Lower leg skin (tissue), 4 donors: ENCODE measurements at regions not wholly inside any gene's neighbourhood (a gene's known extent, or its start where the extent isn't known, plus 50 kb on each side); places are given as distances from the start of the nearest gene placed in this dataset.

Source experiments
- DNase-seq, 2 donors: peaks; one replicate each; pipeline ENCODE4 v3.0.0-alpha.2; 2019; ENCODE audit warnings: low spot score in 2 of 2
- H3K4me3 ChIP-seq: fragments of 200-600 bp; sonication (generic); 2 replicates; pipeline ENCODE4 v1.5.1; 2017; ENCODE audit warnings: mild to moderate bottlenecking, low read depth; ENCODE audit not compliant: poor library complexity, severe bottlenecking
- POLR2A ChIP-seq, 2 donors: fragments of 450-650 bp; IDR thresholded peaks; one replicate each; pipeline ENCODE4 v1.6.1; 2016 to 2017; ENCODE audit warnings: antibody characterized with exemption in 2 of 2, mild to moderate bottlenecking in 1 of 2, moderate library complexity in 1 of 2
- WGBS, 2 donors: methylation state at CpG; one replicate each; pipeline ENCODE4 v1.1.5; 2018; 5-methylcytosine and 5-hydroxymethylcytosine counted together
- intact Hi-C: fragments of 100-400 bp; cut with DNase I; formaldehyde crosslinking; loops from one replicate; pipeline ENCODE4 v1.15.0; 2023; ENCODE audit warnings: low total_unique reads
- TF ChIP-seq, protein P1 (sequence below), 3 donors: fragments of 450-650 bp; IDR thresholded peaks; one replicate each; pipeline ENCODE4 v1.5.1; 2016; ENCODE audit warnings: antibody characterized with exemption in 3 of 3, mild to moderate bottlenecking in 3 of 3, moderate library complexity in 2 of 3

DNA sequence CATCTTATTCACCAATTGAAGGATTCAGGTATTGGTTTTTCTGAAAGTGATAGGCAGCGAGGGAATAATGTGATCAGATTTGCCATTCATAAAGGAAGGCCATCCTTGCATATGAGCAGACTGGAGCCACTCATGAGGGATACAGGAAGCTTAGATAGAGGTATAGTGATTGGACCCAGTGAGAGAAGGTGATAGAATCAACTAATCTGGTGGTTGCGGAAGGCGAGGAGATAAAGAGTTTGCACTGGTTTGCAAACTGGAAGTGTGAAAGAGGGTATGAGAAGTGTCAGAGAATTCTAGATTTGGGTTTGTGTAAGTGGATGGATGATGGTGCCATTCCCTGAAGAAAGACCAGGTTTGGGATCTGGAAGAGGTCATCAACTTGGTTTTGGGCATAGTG lies 57.3 kb upstream of the RASGEF1B start:
- no peak overlapping the region for H3K4me3 ChIP-seq
- DNase-seq, result no peak
- intact Hi-C loops, result no loop called here
- 94 to 96% methylated on average over 3 of the region's 3 CpGs for WGBS, 2 donors
- no peak for TF ChIP-seq POLR2A (IDR thresholded peaks at IDR 0.05)
- TF ChIP-seq, protein P1, sequence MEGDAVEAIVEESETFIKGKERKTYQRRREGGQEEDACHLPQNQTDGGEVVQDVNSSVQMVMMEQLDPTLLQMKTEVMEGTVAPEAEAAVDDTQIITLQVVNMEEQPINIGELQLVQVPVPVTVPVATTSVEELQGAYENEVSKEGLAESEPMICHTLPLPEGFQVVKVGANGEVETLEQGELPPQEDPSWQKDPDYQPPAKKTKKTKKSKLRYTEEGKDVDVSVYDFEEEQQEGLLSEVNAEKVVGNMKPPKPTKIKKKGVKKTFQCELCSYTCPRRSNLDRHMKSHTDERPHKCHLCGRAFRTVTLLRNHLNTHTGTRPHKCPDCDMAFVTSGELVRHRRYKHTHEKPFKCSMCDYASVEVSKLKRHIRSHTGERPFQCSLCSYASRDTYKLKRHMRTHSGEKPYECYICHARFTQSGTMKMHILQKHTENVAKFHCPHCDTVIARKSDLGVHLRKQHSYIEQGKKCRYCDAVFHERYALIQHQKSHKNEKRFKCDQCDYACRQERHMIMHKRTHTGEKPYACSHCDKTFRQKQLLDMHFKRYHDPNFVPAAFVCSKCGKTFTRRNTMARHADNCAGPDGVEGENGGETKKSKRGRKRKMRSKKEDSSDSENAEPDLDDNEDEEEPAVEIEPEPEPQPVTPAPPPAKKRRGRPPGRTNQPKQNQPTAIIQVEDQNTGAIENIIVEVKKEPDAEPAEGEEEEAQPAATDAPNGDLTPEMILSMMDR (IDR thresholded peaks at IDR 0.05), result no peak

DNA sequence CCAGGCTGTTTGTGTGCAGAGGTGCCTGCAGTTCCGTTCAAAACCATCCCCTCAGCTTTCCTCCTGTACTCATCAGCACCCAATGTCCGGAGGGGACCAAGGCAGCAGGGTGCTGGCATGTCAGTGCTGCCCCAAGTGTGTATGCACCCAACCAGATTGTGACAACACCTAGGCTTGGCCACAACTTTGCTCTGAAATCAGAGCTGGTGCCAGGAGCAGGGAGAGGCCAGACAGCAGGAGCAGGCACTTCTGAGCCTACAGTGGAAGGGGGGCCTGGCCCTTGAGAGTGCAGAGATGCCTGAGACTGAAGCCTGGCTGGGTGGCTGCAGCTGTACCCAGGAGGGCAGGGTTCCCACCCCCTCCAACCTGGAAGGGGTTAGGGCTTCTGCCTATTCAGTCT lies 56.5 kb upstream of the RASGEF1B start:
- DNase-seq, result no peak
- TF ChIP-seq, protein P1 (IDR thresholded peaks at IDR 0.05), result no peak
- intact Hi-C loops, result no loop called here
- no peak overlapping the region for H3K4me3 ChIP-seq
- WGBS, 2 donors, result 93% methylated on average over 2 of the region's 2 CpGs

DNA sequence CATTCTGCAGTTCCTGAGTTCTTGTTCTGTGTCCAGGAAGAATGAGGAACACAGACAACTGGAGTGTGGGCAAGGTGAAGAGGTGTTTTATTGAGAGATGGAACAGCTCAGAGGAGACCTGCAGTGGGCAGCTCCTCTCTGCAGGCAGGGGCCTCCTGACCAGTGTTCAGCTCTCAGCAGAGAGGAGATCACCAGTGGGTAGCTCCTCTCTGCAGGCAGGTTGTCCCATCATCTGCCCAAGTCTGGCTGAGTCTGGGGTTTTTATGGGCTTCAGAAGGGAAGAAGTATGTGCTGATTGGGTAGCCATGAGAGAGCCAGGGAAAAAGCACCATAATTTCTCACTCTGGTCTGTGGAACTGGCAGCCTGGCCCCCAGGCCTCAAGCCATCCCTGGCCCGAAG lies 56.0 kb upstream of the RASGEF1B start:
- H3K4me3 ChIP-seq, result no peak overlapping the region
- 86 to 93% methylated on average over 1 of the region's 1 CpG for WGBS, 2 donors
- intact Hi-C loops, result no loop called here
- TF ChIP-seq, protein P1 (IDR thresholded peaks at IDR 0.05), result no peak
- no peak for TF ChIP-seq POLR2A (IDR thresholded peaks at IDR 0.05)
- DNase-seq, result no peak

DNA sequence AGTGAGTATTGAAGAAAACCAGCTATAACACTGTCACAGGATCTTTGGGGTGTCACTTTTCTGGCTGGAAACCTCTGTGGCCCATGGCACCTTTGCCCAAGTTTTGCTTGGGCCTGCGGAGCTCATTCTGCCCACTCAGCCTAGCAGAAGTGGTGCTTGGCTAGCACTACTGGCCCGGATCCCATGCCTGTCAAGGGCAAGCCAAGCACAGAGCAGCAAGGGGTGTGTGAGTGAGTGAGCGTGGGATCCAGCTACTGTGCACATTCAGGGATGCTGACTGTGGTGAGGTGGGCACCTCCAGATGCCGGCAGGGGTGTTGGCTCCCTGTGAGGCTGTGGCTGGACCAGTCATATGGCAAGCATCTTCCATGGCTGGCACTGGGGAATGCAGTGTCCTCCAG lies 55.4 kb upstream of the RASGEF1B start:
- DNase-seq, result no peak
- WGBS, 2 donors, result 81 to 95% methylated on average over 3 to 4 of the region's 4 CpGs
- no peak overlapping the region for H3K4me3 ChIP-seq
- intact Hi-C loops, result no loop called here
- TF ChIP-seq, protein P1 (IDR thresholded peaks at IDR 0.05), result no peak
- no peak for TF ChIP-seq POLR2A (IDR thresholded peaks at IDR 0.05)

DNA sequence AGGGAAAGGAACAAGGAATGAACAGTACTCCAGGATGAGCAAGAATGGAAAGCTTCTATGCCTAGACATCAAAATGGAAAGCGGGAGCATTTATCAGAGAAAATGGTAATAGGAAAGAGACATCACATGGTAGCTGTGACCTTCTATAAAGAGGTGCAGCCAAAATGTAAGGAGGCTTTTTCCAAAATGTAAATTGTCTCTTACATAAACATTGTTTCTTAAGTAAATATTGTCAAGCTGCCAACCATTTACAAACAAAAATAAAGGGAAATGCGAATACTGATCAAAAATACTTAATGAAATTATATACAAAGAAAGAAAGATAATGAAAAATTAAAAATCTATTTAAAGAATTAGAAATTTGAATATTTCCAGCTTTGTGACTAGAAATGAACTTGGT lies 55.0 kb upstream of the RASGEF1B start:
- no peak for TF ChIP-seq POLR2A (IDR thresholded peaks at IDR 0.05)
- TF ChIP-seq, protein P1 (IDR thresholded peaks at IDR 0.05), result no peak
- no peak for DNase-seq

DNA sequence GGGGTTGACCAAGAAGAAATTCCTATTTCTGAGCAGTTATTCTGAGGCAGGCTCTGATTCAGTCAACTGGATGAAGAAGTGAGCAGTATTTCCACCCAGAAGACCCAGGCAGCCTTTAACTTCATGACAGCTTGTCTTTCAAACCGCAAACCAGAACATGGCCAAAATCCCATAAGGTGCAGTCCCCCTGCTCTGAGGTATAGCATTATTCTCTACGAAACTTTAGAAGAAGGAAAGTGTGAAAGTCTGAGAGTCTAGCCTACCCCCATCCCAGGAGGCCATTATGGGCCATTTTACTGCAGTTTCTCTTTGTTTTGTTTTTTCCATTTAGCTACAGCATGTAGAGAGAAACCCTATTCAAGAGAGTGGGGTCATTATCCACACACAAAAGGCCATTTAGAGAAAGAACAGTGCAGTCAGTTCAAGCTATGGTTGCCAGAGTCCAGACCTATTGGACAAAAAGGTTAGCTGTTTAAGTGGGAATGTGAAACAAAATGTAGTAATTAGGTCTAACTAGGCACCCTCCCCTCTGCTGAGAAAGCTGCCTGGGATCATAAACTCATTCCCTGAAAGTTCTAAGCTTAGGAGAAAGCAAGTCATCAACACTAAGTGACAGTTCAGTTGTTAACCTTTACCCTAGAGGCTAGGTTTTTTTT lies 52.1 kb upstream of the RASGEF1B start:
- intact Hi-C loops, result no loop called here
- H3K4me3 ChIP-seq, result no peak overlapping the region
- 94 to 98% methylated on average over 2 of the region's 2 CpGs for WGBS, 2 donors
- TF ChIP-seq, protein P1 (IDR thresholded peaks at IDR 0.05), result no peak
- TF ChIP-seq POLR2A (IDR thresholded peaks at IDR 0.05), result no peak
- no peak for DNase-seq

More for the DNA sequence above, 55.0 kb upstream of the RASGEF1B start:
- WGBS, 2 donors, result 86 to 88% methylated on average over 2 of the region's 2 CpGs
- H3K4me3 ChIP-seq, result no peak overlapping the region
- intact Hi-C loops, result no loop called here
